ENCODE measurements at regions not wholly inside any gene's neighbourhood (a gene's known extent, or its start where the extent isn't known, plus 50 kb on each side); places are given as distances from the start of the nearest gene placed in this dataset.

- Histone ChIP-seq H3K27me3 (replicated peaks) (no peaks in the 10 kb centered on the region), H3K36me3 (replicated peaks) (no peaks in the 10 kb centered on the region), H3K4me3 (ENCODE audit: low read depth, low read length) (no peak overlapping the region), H3K27ac (no peak overlapping the region)
- TF ChIP-seq, protein P1, sequence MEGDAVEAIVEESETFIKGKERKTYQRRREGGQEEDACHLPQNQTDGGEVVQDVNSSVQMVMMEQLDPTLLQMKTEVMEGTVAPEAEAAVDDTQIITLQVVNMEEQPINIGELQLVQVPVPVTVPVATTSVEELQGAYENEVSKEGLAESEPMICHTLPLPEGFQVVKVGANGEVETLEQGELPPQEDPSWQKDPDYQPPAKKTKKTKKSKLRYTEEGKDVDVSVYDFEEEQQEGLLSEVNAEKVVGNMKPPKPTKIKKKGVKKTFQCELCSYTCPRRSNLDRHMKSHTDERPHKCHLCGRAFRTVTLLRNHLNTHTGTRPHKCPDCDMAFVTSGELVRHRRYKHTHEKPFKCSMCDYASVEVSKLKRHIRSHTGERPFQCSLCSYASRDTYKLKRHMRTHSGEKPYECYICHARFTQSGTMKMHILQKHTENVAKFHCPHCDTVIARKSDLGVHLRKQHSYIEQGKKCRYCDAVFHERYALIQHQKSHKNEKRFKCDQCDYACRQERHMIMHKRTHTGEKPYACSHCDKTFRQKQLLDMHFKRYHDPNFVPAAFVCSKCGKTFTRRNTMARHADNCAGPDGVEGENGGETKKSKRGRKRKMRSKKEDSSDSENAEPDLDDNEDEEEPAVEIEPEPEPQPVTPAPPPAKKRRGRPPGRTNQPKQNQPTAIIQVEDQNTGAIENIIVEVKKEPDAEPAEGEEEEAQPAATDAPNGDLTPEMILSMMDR (IDR thresholded peaks at IDR 0.05; ENCODE audit: low read depth, low read length, missing control alignments) = no peak
- DNase-seq = no peak
- in situ Hi-C loops (cut with HindIII; ENCODE audit: low pct_ligation_motif_present, low sequenced_read_pairs) = no loop called here
Measured at GRCh38 chr20:50392138-50392866, 117.9 kb upstream of the PTPN1 start.

- Histone ChIP-seq H3K27me3 (replicated peaks) (no peaks in the 10 kb centered on the region), H3K36me3 (replicated peaks) (no peaks in the 10 kb centered on the region), H3K4me3 (ENCODE audit: low read depth, low read length) (no peak overlapping the region), H3K27ac (no peak overlapping the region)
- no peak for DNase-seq
- in situ Hi-C loops (cut with HindIII; ENCODE audit: low pct_ligation_motif_present, low sequenced_read_pairs) = no loop called here
- TF ChIP-seq, protein P1 (IDR thresholded peaks at IDR 0.05; ENCODE audit: low read depth, low read length, missing control alignments) = no peak
Measured at GRCh38 chr20:50393242-50393641, 116.9 kb upstream of the PTPN1 start.

GRCh38 chr20:50393990-50394561, 116.1 kb upstream of the PTPN1 start:
- in situ Hi-C loops (cut with HindIII; ENCODE audit: low pct_ligation_motif_present, low sequenced_read_pairs) = no loop called here
- DNase-seq = no peak
- no peak overlapping the region for H3K4me3 ChIP-seq (ENCODE audit: low read depth, low read length)
- H3K36me3 ChIP-seq (replicated peaks) = no peaks in the 10 kb centered on the region
- H3K27ac ChIP-seq = no peak overlapping the region
- no peaks in the 10 kb centered on the region for H3K27me3 ChIP-seq (replicated peaks)
- TF ChIP-seq, protein P1 (IDR thresholded peaks at IDR 0.05; ENCODE audit: low read depth, low read length, missing control alignments) = no peak

DNA sequence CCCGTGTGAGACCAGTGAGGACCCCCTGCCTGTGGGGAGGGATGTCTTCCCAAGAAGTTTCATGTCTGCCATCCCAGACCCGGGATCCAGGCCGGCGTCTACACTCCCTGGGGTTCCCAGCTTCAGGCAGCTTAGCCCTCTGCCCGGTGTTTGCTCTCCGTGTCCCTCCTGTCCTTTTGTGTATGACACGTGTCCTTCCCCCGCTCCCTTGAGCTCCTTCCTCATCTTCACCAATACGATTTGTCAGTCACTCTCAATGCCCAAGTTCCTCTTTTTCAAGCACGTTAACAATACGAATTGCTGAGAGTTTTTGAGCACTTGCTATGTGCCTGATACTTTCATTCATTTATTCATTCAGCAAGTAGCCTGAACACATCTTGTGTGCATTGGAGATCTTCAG, 115.6 kb upstream of the PTPN1 start:
- Histone ChIP-seq H3K36me3 (replicated peaks) (no peaks in the 10 kb centered on the region), H3K27me3 (replicated peaks) (no peaks in the 10 kb centered on the region), H3K4me3 (ENCODE audit: low read depth, low read length) (no peak overlapping the region), H3K27ac (no peak overlapping the region)
- in situ Hi-C loops (cut with HindIII; ENCODE audit: low pct_ligation_motif_present, low sequenced_read_pairs) = no loop called here
- no peak for DNase-seq
- TF ChIP-seq, protein P1 (IDR thresholded peaks at IDR 0.05; ENCODE audit: low read depth, low read length, missing control alignments) = no peak

DNA sequence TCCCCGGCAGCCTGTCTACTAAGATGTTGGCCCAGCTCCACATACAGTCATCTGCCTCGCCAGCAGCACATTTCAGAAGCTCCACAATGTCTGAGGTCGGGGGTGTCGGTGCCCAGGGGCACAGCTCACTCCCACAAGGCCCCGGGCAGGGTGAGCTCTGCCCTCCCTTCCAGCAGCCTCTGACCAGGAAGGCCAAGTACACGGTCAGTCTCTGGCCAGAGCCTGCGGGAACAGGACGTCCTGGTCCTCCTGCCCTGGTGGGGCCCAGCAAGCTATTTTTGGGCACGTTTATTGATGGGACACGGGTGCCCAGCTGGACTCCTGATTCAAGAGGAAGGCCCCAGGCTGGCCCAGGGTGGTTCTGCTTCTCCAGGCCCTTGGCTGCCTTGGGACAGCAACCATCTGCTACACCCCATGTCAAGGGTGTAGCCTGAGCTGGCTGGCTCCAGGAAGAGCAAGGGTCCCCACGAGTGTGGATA, 114.9 kb upstream of the PTPN1 start:
- Histone ChIP-seq H3K4me3 (ENCODE audit: low read depth, low read length) (no peak overlapping the region), H3K27ac (no peak overlapping the region), H3K27me3 (replicated peaks) (no peaks in the 10 kb centered on the region), H3K36me3 (replicated peaks) (no peaks in the 10 kb centered on the region)
- DNase-seq = peak; percentile 35
- TF ChIP-seq, protein P1 (IDR thresholded peaks at IDR 0.05; ENCODE audit: low read depth, low read length, missing control alignments) = no peak
- in situ Hi-C loops (cut with HindIII; ENCODE audit: low pct_ligation_motif_present, low sequenced_read_pairs) = no loop called here
